Muscle of leg (tissue), 3 donors: ENCODE measurements at regions not wholly inside any gene's neighbourhood (a gene's known extent, or its start where the extent isn't known, plus 50 kb on each side); places are given as distances from the start of the nearest gene placed in this dataset.
"Not testable (repeated sequence)": the region's sequence is repeated elsewhere in the genome, so short reads cannot be mapped to it uniquely, and the experiment has no call there.

Source experiments
- DNase-seq: peaks from one replicate; pipeline ENCODE4 v3.0.0; 2013
- H3K27ac ChIP-seq: one replicate; pipeline ENCODE4 v1.5.1; 2013; ENCODE audit warnings: mild to moderate bottlenecking, low read length, control low read depth
- H3K27me3 ChIP-seq: one replicate; pipeline ENCODE4 v1.6.1; 2013; ENCODE audit warnings: low read length; ENCODE audit not compliant: control insufficient read depth, insufficient read depth
- H3K36me3 ChIP-seq: one replicate; pipeline ENCODE4 v1.6.1; 2013; ENCODE audit warnings: low read length; ENCODE audit not compliant: control insufficient read depth, insufficient read depth
- H3K4me1 ChIP-seq: one replicate; pipeline ENCODE4 v1.6.1; 2013; ENCODE audit warnings: low read length; ENCODE audit not compliant: control insufficient read depth, insufficient read depth
- H3K4me3 ChIP-seq: one replicate; pipeline ENCODE4 v1.5.1; 2013; ENCODE audit warnings: low read length, control low read depth
- H3K9me3 ChIP-seq: replicated peaks from 2 replicates; pipeline ENCODE4 v1.6.1; 2013; ENCODE audit warnings: low read depth, low read length; ENCODE audit not compliant: control insufficient read depth
- WGBS: methylation state at CpG from one replicate; pipeline ENCODE4 v1.1.5; 2013; ENCODE audit warnings: missing lambda C conversion rate; ENCODE audit not compliant: insufficient coverage; 5-methylcytosine and 5-hydroxymethylcytosine counted together

DNA sequence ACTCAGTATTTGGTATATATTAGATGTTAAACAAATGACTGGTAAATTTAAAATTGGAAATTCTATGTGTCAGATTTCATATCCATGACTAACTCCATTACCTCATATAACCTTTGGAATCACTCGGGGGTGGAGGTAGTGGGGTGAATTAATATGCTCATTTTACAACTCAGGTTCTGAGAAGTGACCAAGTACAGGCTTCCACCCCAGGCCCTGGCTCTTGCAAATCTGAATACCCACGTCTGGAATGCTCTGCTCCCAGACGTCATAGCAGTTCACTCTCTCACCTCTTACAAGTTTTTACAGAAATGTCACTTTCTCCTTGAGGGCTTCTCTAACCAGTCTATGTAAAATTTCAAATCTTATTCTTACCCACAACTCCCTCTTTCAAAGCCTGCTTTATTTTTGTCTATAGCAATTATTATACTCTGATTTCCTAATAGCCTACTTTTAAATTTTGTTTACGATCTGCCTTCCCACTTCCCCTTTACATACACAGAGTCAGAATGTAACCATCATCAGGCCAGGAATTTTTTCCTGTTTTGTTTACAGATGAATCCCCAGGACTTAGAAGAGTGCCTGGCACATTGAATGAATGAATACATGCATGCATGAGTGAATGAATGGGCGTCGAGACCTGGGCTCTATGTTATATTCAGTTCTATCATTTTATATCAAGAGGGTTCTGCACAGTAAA is 134.1 kb upstream of the IFNE start:
- 22% methylated on average over 2 of the region's 6 CpGs for WGBS
- Histone ChIP-seq H3K27me3 (no peaks in the 10 kb centered on the region), H3K36me3 (no peaks in the 10 kb centered on the region), H3K4me1 (no peaks in the 10 kb centered on the region), H3K4me3 (no peak overlapping the region), H3K27ac (no peak overlapping the region), H3K9me3 (no peaks in the 10 kb centered on the region)
- no peak for DNase-seq

DNA sequence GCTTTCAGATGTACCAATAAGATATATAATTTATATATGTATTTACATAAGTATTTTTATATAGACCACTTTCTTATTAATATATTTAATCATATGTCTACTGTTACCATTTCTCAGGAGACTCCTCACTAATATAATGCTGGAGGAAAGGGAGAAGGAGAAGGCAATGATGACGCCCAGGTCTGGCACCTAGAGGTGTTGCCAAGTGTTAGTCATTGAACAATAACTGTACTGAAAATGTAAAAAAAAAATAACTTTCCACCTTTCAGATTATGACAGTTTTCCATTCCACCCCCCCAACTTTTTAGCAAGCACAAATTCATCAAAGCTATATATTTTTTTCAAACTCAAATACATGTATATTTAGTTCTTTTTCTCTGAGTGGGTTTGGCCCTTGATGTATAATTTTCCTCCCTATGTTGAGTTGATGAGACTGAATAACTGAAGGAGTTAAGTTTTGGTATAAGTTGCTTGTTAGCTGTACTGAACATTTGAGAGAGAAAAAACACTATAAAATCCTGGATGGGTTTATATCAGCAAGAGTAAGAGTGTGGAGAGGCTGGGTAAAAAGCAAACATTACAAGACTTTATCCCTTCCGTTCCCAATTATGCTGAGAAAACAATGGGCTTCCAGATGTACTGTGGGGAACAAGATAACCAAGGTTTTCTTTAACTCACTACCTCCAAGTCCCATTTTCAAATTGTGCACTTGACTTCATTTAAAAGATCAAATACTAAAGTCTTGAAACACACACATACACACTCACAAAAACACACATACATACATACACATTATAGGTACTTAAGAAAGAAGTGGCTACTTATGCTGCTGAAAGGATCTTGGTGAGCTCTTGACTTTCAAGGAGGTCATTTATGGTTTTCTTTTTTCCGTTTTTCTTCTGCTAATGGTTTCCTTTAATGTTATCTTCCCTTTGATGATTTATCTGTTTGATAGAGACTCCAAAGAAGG is 142.8 kb upstream of the IFNE start:
- WGBS, result no CpG with 5 or more reads among the region's 3 CpGs
- Histone ChIP-seq H3K36me3 (no peaks in the 10 kb centered on the region), H3K27ac (no peak overlapping the region), H3K4me3 (no peak overlapping the region), H3K27me3 (no peaks in the 10 kb centered on the region), H3K4me1 (no peaks in the 10 kb centered on the region), H3K9me3 (no peaks in the 10 kb centered on the region)
- DNase-seq, result no peak

DNA sequence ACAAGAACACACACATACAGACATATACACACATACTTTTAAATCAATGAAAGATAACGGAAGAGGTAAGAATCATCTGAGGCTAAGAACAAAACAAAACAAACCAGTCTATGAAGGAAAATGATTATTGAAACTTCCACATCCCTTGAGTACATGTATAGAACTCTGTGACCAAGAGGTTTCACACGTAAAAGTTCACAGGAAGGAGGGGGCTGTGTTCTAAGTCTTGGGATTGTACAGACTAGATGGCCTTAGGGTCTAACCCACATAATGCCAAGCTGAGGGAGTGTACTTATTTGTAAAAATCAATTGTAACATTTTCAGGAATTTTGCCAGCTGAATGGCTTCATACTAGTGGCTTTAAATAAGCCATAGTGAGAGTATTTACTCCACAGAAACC is 144.4 kb upstream of the IFNE start:
- no peaks in the 10 kb centered on the region for H3K9me3 ChIP-seq
- WGBS, result no CpG with 5 or more reads among the region's 2 CpGs
- no peaks in the 10 kb centered on the region for H3K4me1 ChIP-seq
- H3K27ac ChIP-seq, result no peak overlapping the region
- no peaks in the 10 kb centered on the region for H3K36me3 ChIP-seq
- H3K4me3 ChIP-seq, result no peak overlapping the region
- no peak for DNase-seq
- no peaks in the 10 kb centered on the region for H3K27me3 ChIP-seq

DNA sequence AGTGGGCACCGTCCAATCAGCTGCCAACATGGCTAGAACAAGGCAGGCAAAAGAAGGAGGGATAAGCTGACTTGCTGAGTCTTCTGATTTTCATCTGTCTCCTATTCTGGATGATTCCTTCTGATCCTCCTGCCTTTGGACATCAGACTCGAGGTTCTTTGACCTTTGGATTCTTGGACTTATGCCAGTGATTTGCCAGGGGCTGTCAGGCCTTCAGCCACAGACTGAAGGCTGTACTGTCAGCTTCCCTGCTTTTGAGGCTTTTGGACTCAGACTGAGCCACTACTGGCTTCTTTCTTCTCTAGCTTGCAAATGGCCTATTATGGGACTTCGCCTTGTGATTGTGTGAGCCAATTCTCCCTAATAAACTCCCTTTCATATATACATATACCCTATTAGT is 146.8 kb upstream of the IFNE start:
- not testable (repeated sequence) for H3K36me3 ChIP-seq, H3K4me3 ChIP-seq
- 82% methylated on average over 2 of the region's 3 CpGs for WGBS

DNA sequence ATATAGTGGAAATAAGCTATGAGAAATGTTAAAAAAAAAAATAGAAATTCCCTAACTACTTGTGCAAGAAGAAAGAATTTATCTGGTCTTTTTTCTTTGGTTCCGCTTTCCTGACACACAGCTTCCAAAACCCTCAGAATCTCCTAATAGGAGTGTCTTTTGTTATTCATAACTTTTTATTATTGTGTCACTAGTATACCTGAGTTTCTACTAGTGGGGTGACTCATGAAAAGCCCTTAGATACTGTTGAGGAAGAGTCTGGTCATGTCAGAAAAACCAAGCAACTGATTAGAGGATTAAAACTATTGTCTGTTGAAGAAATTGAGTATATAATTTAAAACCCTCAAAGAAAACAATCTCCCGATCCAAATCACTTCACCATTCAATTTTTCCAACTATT is 152.8 kb upstream of the IFNE start:
- WGBS, result no CpG with 5 or more reads among the region's 2 CpGs
- Histone ChIP-seq H3K36me3 (no peaks in the 10 kb centered on the region), H3K4me3 (no peak overlapping the region), H3K27me3 (no peaks in the 10 kb centered on the region), H3K9me3 (peaks cover 4% of the 10 kb centered on the region), H3K27ac (no peak overlapping the region), H3K4me1 (no peaks in the 10 kb centered on the region)
- no peak for DNase-seq

More for the DNA sequence above, 146.8 kb upstream of the IFNE start:
- H3K9me3 ChIP-seq, H3K27ac ChIP-seq, H3K27me3 ChIP-seq, DNase-seq, H3K4me1 ChIP-seq: not testable (repeated sequence)

DNA sequence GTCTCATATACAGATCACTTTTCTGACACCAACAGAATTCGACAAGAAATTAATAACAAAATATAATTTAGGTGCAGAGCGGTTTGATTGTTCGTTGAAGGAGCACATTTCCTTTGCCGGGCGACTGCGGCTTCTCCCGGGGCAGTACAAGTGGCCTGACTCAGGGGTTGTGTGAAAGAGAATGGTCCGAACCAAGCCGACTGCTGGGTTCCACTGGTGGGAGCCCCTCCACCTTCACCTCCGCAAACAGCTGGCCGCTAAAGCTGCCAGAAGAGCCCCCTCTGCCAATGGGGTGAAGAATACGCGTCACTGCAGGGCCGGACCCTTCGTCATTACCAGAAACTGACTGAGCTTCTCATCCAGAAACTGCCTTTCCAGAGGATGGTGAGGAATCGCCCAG is 156.0 kb upstream of the IFNE start:
- H3K36me3 ChIP-seq, result no peaks in the 10 kb centered on the region
- H3K27ac ChIP-seq, result no peak overlapping the region
- no peaks in the 10 kb centered on the region for H3K27me3 ChIP-seq
- H3K4me3 ChIP-seq, result no peak overlapping the region
- H3K9me3 ChIP-seq, result peaks cover 4% of the 10 kb centered on the region
- DNase-seq, result no peak
- no peaks in the 10 kb centered on the region for H3K4me1 ChIP-seq
- WGBS, result 65% methylated on average over 7 of the region's 16 CpGs

DNA sequence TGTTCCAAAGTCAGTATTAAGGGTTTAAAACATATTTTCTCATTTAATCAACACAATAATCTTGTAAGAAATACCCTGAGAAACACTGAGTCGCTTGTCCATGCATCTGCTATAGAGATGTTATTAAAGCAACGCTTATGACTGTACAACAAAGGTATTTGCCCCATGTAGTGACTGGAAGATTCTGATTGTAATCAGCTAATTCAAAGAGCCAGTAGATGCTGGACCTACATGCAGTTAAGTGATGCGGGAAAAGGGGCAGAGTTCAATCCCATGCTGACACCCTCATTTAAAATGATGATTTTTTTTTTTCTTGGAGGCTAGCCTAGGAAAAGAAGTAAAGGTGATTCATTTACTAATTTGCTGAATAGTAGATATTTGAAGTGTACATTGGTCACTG is 149.3 kb upstream of the MTAP start:
- no peak for DNase-seq
- WGBS, result 100% methylated on average over 1 of the region's 3 CpGs
- Histone ChIP-seq H3K36me3 (no peaks in the 10 kb centered on the region), H3K9me3 (no peaks in the 10 kb centered on the region), H3K27ac (no peak overlapping the region), H3K4me1 (no peaks in the 10 kb centered on the region), H3K27me3 (no peaks in the 10 kb centered on the region), H3K4me3 (no peak overlapping the region)

DNA sequence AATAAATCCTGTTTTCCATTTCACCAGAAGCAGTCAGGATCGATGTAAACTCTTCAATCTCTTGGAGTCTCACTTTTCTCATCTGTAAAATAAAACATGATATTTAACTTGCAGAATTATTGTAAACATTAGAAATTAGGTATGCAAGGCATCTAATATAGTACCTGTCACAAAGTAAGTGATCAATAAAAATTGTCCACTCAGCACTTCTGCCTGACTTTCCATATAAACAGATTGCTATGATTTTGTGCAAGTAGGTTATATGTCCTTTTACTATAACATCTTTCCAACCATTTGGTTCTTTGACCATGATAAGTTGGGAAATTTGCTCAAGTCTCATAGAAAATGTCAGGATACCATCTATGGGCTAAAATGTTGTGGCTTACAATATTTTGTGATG is 148.8 kb upstream of the MTAP start:
- no peaks in the 10 kb centered on the region for H3K27me3 ChIP-seq
- no CpG with 5 or more reads among the region's 1 CpG for WGBS
- H3K4me1 ChIP-seq, result no peaks in the 10 kb centered on the region

DNA sequence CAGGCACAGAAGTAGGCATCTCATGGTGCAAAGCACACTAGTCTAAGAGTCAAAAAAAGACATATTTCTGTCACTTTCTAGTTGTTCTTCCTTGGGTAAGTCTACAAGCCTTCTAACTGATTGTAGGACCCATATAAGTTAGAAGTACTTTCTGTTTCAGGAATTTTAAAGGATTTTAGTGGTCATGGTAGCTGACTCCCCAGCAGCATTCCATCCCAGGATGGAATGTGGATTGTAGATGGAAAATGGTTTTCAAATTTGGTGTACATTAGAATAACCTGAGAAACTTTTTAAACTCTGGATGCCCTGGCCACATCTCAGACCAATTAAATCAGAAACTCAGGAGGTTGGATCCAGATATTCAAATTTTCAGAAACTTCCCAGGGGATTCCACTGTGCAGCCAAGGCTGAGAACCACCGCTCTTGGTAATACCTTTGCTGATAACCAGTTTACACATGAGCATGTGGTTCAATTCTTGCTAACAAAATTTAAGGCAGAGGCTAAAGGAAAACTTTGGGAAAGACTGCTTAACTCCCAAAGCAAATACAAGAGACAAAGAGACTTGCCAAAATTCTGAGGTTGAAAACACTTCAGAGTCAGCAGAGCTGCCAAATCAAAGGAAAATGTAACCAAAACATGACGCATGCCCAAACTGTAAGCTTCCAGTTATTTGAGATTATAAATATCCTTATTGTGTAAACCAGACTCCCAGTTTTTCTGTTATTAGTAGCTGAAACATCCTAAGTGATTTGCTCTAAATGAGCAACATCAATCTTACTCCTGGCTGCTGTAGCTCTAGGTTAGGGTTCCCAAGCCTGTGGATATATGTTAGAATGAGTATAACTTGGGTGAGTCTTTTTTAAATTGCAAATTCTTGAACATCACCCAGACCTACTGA is 145.4 kb upstream of the MTAP start:
- H3K27me3 ChIP-seq, result no peaks in the 10 kb centered on the region
- no peaks in the 10 kb centered on the region for H3K36me3 ChIP-seq
- peak; percentile 66 for DNase-seq
- no peak overlapping the region for H3K4me3 ChIP-seq
- H3K9me3 ChIP-seq, result no peaks in the 10 kb centered on the region
- no CpG with 5 or more reads among the region's 2 CpGs for WGBS
- no peak overlapping the region for H3K27ac ChIP-seq
- H3K4me1 ChIP-seq, result no peaks in the 10 kb centered on the region

More for the DNA sequence above, 148.8 kb upstream of the MTAP start:
- Histone ChIP-seq H3K4me3 (no peak overlapping the region), H3K9me3 (no peaks in the 10 kb centered on the region), H3K27ac (no peak overlapping the region), H3K36me3 (no peaks in the 10 kb centered on the region)
- DNase-seq, result no peak
